Activated T-cell treated with anti-CD3 and anti-CD28 coated beads, Interleukin-2, amount 50 U/mL, for 24 hours (primary cell): ENCODE measurements at regions not wholly inside any gene's neighbourhood (a gene's known extent, or its start where the extent isn't known, plus 50 kb on each side); places are given as distances from the start of the nearest gene placed in this dataset.
"Not testable (repeated sequence)": the region's sequence is repeated elsewhere in the genome, so short reads cannot be mapped to it uniquely, and the experiment has no call there.

Experiments
- DNase-seq: peaks from one replicate; pipeline ENCODE4 v3.0.0-alpha.2; 2020
- H3K27ac Mint-ChIP-seq: 2 replicates; pipeline ENCODE4 v1.8.0; 2020; ENCODE audit warnings: mild to moderate bottlenecking, mixed read lengths
- H3K27me3 Mint-ChIP-seq: 2 replicates; pipeline ENCODE4 v1.8.0; 2020; ENCODE audit warnings: mixed read lengths
- H3K36me3 Mint-ChIP-seq: 2 replicates; pipeline ENCODE4 v1.8.0; 2020; ENCODE audit warnings: low read depth, mixed read lengths
- H3K4me1 Mint-ChIP-seq: 2 replicates; pipeline ENCODE4 v1.8.0; 2020; ENCODE audit warnings: low read depth, mixed read lengths
- H3K4me3 Mint-ChIP-seq: 2 replicates; pipeline ENCODE4 v1.8.0; 2020; ENCODE audit warnings: mild to moderate bottlenecking, moderate library complexity, mixed read lengths
- H3K9me3 Mint-ChIP-seq: 2 replicates; pipeline ENCODE4 v1.8.0; 2020; ENCODE audit warnings: mixed read lengths

GRCh38 chr20:47857569-47858464 lies 72.5 kb upstream of the SULF2 start:
- peaks cover 3% of the 10 kb centered on the region for H3K27me3 Mint-ChIP-seq
- H3K4me1 Mint-ChIP-seq: no peaks in the 10 kb centered on the region
- H3K9me3 Mint-ChIP-seq: no peaks in the 10 kb centered on the region
- H3K27ac Mint-ChIP-seq: no peak overlapping the region
- DNase-seq: no peak
- H3K36me3 Mint-ChIP-seq: no peaks in the 10 kb centered on the region
- no peak overlapping the region for H3K4me3 Mint-ChIP-seq

- H3K27ac Mint-ChIP-seq: no peak overlapping the region
- H3K9me3 Mint-ChIP-seq: no peaks in the 10 kb centered on the region
- no peak for DNase-seq
- no peaks in the 10 kb centered on the region for H3K36me3 Mint-ChIP-seq
- H3K4me1 Mint-ChIP-seq: no peaks in the 10 kb centered on the region
- H3K4me3 Mint-ChIP-seq: no peak overlapping the region
- peaks cover 7% of the 10 kb centered on the region for H3K27me3 Mint-ChIP-seq
Observed at GRCh38 chr20:47857187-47857568, 71.9 kb upstream of the SULF2 start.

GRCh38 chr20:47855799-47856198 lies 70.5 kb upstream of the SULF2 start:
- H3K27ac Mint-ChIP-seq: no peak overlapping the region
- no peak overlapping the region for H3K4me3 Mint-ChIP-seq
- H3K27me3 Mint-ChIP-seq: peaks cover 12% of the 10 kb centered on the region
- no peaks in the 10 kb centered on the region for H3K36me3 Mint-ChIP-seq
- H3K9me3 Mint-ChIP-seq: no peaks in the 10 kb centered on the region
- H3K4me1 Mint-ChIP-seq: no peaks in the 10 kb centered on the region
- no peak for DNase-seq

GRCh38 chr20:47854687-47855212 lies 69.5 kb upstream of the SULF2 start:
- H3K4me3 Mint-ChIP-seq: no peak overlapping the region
- no peaks in the 10 kb centered on the region for H3K9me3 Mint-ChIP-seq
- H3K36me3 Mint-ChIP-seq: no peaks in the 10 kb centered on the region
- H3K4me1 Mint-ChIP-seq: no peaks in the 10 kb centered on the region
- H3K27me3 Mint-ChIP-seq: peaks cover 20% of the 10 kb centered on the region
- H3K27ac Mint-ChIP-seq: no peak overlapping the region
- no peak for DNase-seq

- no peak for DNase-seq
- H3K4me1 Mint-ChIP-seq: no peaks in the 10 kb centered on the region
- no peak overlapping the region for H3K4me3 Mint-ChIP-seq
- H3K9me3 Mint-ChIP-seq: no peaks in the 10 kb centered on the region
- no peaks in the 10 kb centered on the region for H3K36me3 Mint-ChIP-seq
- no peak overlapping the region for H3K27ac Mint-ChIP-seq
- peaks cover 24% of the 10 kb centered on the region for H3K27me3 Mint-ChIP-seq
Observed at GRCh38 chr20:47851774-47852173, 66.5 kb upstream of the SULF2 start.

- H3K4me1 Mint-ChIP-seq: no peaks in the 10 kb centered on the region
- no peak overlapping the region for H3K27ac Mint-ChIP-seq
- no peaks in the 10 kb centered on the region for H3K9me3 Mint-ChIP-seq
- H3K4me3 Mint-ChIP-seq: no peak overlapping the region
- H3K27me3 Mint-ChIP-seq: peaks cover 24% of the 10 kb centered on the region
- no peak for DNase-seq
- H3K36me3 Mint-ChIP-seq: no peaks in the 10 kb centered on the region
Observed at GRCh38 chr20:47850146-47850545, 64.9 kb upstream of the SULF2 start.

GRCh38 chr20:47849596-47849995 lies 64.3 kb upstream of the SULF2 start:
- Mint-ChIP-seq H3K27ac (no peak overlapping the region), H3K4me3 (no peak overlapping the region)
- no peak for DNase-seq

GRCh38 chr20:47849006-47849405 lies 63.7 kb upstream of the SULF2 start:
- DNase-seq: no peak
- Mint-ChIP-seq H3K27me3 (peaks cover 22% of the 10 kb centered on the region), H3K4me1 (no peaks in the 10 kb centered on the region), H3K9me3 (no peaks in the 10 kb centered on the region), H3K4me3 (no peak overlapping the region), H3K36me3 (no peaks in the 10 kb centered on the region), H3K27ac (no peak overlapping the region)

More at GRCh38 chr20:47849596-47849995, 64.3 kb upstream of the SULF2 start:
- Mint-ChIP-seq H3K36me3 (no peaks in the 10 kb centered on the region), H3K9me3 (no peaks in the 10 kb centered on the region), H3K4me1 (no peaks in the 10 kb centered on the region), H3K27me3 (peaks cover 22% of the 10 kb centered on the region)

GRCh38 chr20:47848534-47848933 lies 63.3 kb upstream of the SULF2 start:
- H3K27ac Mint-ChIP-seq, H3K9me3 Mint-ChIP-seq, DNase-seq, H3K4me1 Mint-ChIP-seq, H3K4me3 Mint-ChIP-seq, H3K36me3 Mint-ChIP-seq: not testable (repeated sequence)
- H3K27me3 Mint-ChIP-seq: peaks cover 22% of the 10 kb centered on the region

- Mint-ChIP-seq H3K27ac (no peak overlapping the region), H3K27me3 (peaks cover 25% of the 10 kb centered on the region), H3K4me3 (no peak overlapping the region), H3K4me1 (no peaks in the 10 kb centered on the region), H3K9me3 (no peaks in the 10 kb centered on the region), H3K36me3 (no peaks in the 10 kb centered on the region)
- no peak for DNase-seq
Observed at GRCh38 chr20:47847884-47848485, 62.7 kb upstream of the SULF2 start.

- H3K36me3 Mint-ChIP-seq, H3K4me1 Mint-ChIP-seq, H3K27ac Mint-ChIP-seq, DNase-seq, H3K4me3 Mint-ChIP-seq, H3K9me3 Mint-ChIP-seq: not testable (repeated sequence)
- peaks cover 20% of the 10 kb centered on the region for H3K27me3 Mint-ChIP-seq
Observed at GRCh38 chr20:47847220-47847619, 61.9 kb upstream of the SULF2 start.

- not testable (repeated sequence) for H3K9me3 Mint-ChIP-seq, H3K4me1 Mint-ChIP-seq, H3K4me3 Mint-ChIP-seq, H3K36me3 Mint-ChIP-seq, H3K27ac Mint-ChIP-seq, DNase-seq
- H3K27me3 Mint-ChIP-seq: peaks cover 20% of the 10 kb centered on the region
Observed at GRCh38 chr20:47846651-47847050, 61.4 kb upstream of the SULF2 start.

GRCh38 chr20:47845382-47845977 lies 60.2 kb upstream of the SULF2 start:
- not testable (repeated sequence) for H3K4me3 Mint-ChIP-seq, H3K9me3 Mint-ChIP-seq, DNase-seq

GRCh38 chr20:47844568-47844906 lies 59.3 kb upstream of the SULF2 start:
- H3K9me3 Mint-ChIP-seq, DNase-seq, H3K4me3 Mint-ChIP-seq, H3K27ac Mint-ChIP-seq, H3K36me3 Mint-ChIP-seq, H3K4me1 Mint-ChIP-seq, H3K27me3 Mint-ChIP-seq: not testable (repeated sequence)

More at GRCh38 chr20:47845382-47845977, 60.2 kb upstream of the SULF2 start:
- not testable (repeated sequence) for H3K27ac Mint-ChIP-seq, H3K36me3 Mint-ChIP-seq, H3K4me1 Mint-ChIP-seq
- H3K27me3 Mint-ChIP-seq: peaks cover 12% of the 10 kb centered on the region
